Endothelial cell (in vitro differentiated cells): ENCODE measurements at regions not wholly inside any gene's neighbourhood (a gene's known extent, or its start where the extent isn't known, plus 50 kb on each side); places are given as distances from the start of the nearest gene placed in this dataset.

Experiments
- DNase-seq: peaks from one replicate; pipeline ENCODE4 v3.0.0; 2021; ENCODE audit warnings: low spot score
- H3K27ac Mint-ChIP-seq: one replicate; pipeline ENCODE4 v1.8.0; 2021; ENCODE audit warnings: mixed read lengths, inconsistent platforms; ENCODE audit not compliant: unreplicated experiment
- H3K27me3 Mint-ChIP-seq: one replicate; pipeline ENCODE4 v1.8.0; 2021; ENCODE audit warnings: mild to moderate bottlenecking, moderate library complexity, mixed read lengths, inconsistent platforms; ENCODE audit not compliant: unreplicated experiment
- H3K36me3 Mint-ChIP-seq: one replicate; pipeline ENCODE4 v1.8.0; 2021; ENCODE audit warnings: mild to moderate bottlenecking, low read depth, mixed read lengths, inconsistent platforms; ENCODE audit not compliant: unreplicated experiment
- H3K4me1 Mint-ChIP-seq: one replicate; pipeline ENCODE4 v1.8.0; 2021; ENCODE audit warnings: mild to moderate bottlenecking, mixed read lengths, inconsistent platforms; ENCODE audit not compliant: unreplicated experiment
- H3K4me3 Mint-ChIP-seq: one replicate; pipeline ENCODE4 v1.8.0; 2021; ENCODE audit warnings: mild to moderate bottlenecking, mixed read lengths, inconsistent platforms; ENCODE audit not compliant: unreplicated experiment
- H3K9me3 Mint-ChIP-seq: one replicate; pipeline ENCODE4 v1.8.0; 2021; ENCODE audit warnings: mixed read lengths, inconsistent platforms; ENCODE audit not compliant: unreplicated experiment
- CTCF ChIP-seq: fragments of 200-600 bp; sonication (generic); IDR thresholded peaks from one replicate; pipeline ENCODE4 v1.5.0; 2021; ENCODE audit warnings: antibody characterized with exemption; ENCODE audit not compliant: unreplicated experiment

GRCh38 chr15:31871887-31872281, 158.4 kb upstream of the CHRNA7 start:
- H3K9me3 Mint-ChIP-seq, result no peaks in the 10 kb centered on the region
- TF ChIP-seq CTCF, result no peak
- peaks cover 9% of the 10 kb centered on the region for H3K4me1 Mint-ChIP-seq
- H3K27me3 Mint-ChIP-seq, result peaks cover 10% of the 10 kb centered on the region
- no peak overlapping the region for H3K4me3 Mint-ChIP-seq
- no peak overlapping the region for H3K27ac Mint-ChIP-seq
- DNase-seq, result no peak
- H3K36me3 Mint-ChIP-seq, result peaks cover 5% of the 10 kb centered on the region

- Mint-ChIP-seq H3K36me3 (no peaks in the 10 kb centered on the region), H3K4me1 (no peaks in the 10 kb centered on the region), H3K4me3 (no peak overlapping the region), H3K27ac (no peak overlapping the region), H3K9me3 (no peaks in the 10 kb centered on the region), H3K27me3 (no peaks in the 10 kb centered on the region)
- peak; percentile 13 for TF ChIP-seq CTCF
- DNase-seq, result peak; percentile 17
Measured at GRCh38 chr15:31887246-31887645, 143.1 kb upstream of the CHRNA7 start.

- DNase-seq, result no peak
- no peak for TF ChIP-seq CTCF
- Mint-ChIP-seq H3K36me3 (peaks cover under 1% of the 10 kb centered on the region), H3K27me3 (peaks cover 2% of the 10 kb centered on the region), H3K9me3 (no peaks in the 10 kb centered on the region), H3K27ac (no peak overlapping the region), H3K4me1 (no peaks in the 10 kb centered on the region), H3K4me3 (no peak overlapping the region)
Measured at GRCh38 chr15:31892513-31892912, 137.8 kb upstream of the CHRNA7 start.

GRCh38 chr15:31893780-31894179, 136.5 kb upstream of the CHRNA7 start:
- Mint-ChIP-seq H3K9me3 (no peaks in the 10 kb centered on the region), H3K36me3 (peaks cover 4% of the 10 kb centered on the region), H3K4me3 (no peak overlapping the region), H3K4me1 (no peaks in the 10 kb centered on the region), H3K27me3 (peaks cover 2% of the 10 kb centered on the region), H3K27ac (no peak overlapping the region)
- no peak for DNase-seq
- TF ChIP-seq CTCF, result no peak

- H3K36me3 Mint-ChIP-seq, result peaks cover 4% of the 10 kb centered on the region
- no peak overlapping the region for H3K27ac Mint-ChIP-seq
Measured at GRCh38 chr15:31897746-31898145, 132.6 kb upstream of the CHRNA7 start.

More at GRCh38 chr15:31897746-31898145, 132.6 kb upstream of the CHRNA7 start:
- Mint-ChIP-seq H3K27me3 (peaks cover 2% of the 10 kb centered on the region), H3K4me1 (no peaks in the 10 kb centered on the region), H3K9me3 (no peaks in the 10 kb centered on the region), H3K4me3 (no peak overlapping the region)
- no peak for TF ChIP-seq CTCF
- DNase-seq, result no peak
